Germinal center (tissue), 1 donor: ENCODE measurements at regions not wholly inside any gene's neighbourhood (a gene's known extent, or its start where the extent isn't known, plus 50 kb on each side); places are given as distances from the start of the nearest gene placed in this dataset.

Experiments
- DNase-seq: peaks from one replicate; pipeline ENCODE4 v3.0.0; 2012; ENCODE audit warnings: mixed read lengths, low spot score

DNA sequence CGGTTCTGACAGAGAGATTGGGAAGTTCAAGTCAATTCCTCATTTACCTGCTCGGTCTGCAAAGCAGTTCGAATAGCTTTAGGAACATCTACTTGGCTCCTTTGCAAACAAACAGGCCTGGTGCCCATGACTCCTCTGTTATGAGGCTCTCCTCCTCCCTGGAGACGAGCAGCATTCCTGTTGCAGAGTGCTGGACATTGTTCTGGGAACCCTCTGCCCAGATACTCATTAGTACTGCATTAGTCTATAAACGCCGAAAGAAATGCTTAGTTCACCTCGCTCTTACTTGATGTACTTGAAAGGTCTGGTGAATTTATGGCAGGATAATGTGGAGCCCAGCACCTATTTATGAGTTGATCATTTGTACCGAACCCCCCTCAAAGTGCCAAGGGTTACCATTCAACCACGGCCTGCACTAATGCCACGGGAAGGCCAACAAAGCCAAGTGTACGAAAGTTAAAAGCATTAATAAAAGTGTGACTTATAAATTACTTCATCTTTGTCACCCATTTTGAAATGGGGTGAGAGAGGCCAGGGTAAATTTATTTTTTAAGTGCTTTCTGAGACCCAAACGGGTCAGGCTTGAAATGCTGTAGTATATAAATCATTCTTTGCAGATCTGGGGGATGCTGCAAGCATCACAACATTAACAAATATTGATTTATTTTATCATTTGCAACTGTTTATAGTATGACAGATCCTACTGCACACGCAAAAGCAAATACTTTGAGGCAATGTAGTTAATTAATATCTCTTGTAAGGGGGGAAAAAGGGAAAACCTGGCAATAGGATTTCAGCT, 478.9 kb upstream of the PSMD7 start:
- no peak for DNase-seq

DNA sequence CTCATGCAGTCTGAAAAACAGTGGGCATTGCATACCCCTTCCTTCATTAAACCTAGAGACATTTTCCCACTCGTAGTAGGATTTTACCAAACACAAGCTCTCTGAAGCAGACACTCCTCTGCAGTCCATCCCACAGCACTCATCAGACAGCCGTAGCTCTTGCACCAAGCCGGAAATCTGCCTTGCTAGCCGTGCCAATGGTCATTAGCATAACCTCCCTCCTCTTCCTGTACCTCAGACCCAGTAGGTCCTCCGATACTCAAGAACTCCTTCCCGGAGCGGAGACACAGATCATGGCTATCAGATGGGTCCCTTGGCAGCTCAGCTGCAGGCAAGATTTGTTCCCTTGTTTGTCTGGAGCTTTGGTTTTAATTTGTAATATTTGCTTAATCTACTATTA, 483.1 kb upstream of the PSMD7 start:
- DNase-seq: no peak

DNA sequence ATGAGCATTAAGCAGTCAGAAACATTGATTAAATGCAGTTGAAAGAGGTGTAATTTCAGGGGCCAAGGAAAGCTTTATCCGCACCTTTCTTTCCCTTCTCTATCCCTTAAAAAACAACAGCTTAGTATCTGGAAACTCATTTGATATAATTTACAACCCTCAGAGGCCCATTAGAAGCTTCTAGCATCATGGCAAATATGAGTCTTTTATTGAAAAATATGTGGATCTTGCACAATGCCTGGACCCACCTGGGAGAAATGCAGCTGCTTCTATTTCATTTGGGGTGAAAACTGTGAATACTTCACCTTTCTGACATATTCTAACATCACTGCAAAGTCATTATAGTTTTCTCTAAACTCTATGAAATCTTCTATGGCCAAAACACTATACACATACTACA, 492.2 kb upstream of the PSMD7 start:
- DNase-seq: no peak

DNA sequence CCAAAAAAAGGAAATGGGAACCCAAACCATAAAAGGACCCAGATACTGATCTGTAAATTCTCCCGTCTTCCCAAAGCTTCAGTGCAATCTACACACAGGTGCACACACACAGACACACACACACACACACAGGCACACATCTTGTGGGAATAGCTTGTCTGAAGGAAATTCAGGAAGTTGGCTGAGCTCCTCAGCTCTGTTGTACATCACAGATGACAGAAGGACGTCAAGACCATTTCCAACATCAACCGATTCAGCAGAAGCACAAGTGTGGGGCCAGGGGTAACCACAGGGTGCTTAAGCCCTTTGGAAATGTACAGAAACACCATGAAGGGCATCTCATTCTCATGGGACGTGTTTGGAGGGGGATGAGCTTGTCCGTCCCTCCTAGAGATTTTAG, 498.1 kb upstream of the PSMD7 start:
- no peak for DNase-seq

DNA sequence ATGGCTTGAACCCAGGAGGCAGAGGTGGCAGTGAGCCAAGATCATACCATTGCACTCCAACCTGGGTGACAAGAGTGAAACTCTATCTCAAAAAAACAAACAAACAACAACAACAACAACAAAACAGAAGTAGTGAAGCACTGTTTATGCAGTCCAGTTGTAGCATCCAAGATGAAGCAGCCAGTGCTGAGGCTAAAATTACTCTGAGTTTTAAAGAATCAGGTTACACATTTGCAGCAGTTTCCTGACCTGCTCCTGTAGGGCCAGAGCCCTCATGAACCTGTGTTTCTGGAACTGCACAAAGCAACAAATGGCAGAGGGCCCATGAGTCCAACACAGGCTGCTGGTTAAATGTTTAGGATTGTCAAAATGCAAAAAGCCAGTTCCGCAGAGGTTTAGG, 499.5 kb upstream of the PSMD7 start:
- no peak for DNase-seq

DNA sequence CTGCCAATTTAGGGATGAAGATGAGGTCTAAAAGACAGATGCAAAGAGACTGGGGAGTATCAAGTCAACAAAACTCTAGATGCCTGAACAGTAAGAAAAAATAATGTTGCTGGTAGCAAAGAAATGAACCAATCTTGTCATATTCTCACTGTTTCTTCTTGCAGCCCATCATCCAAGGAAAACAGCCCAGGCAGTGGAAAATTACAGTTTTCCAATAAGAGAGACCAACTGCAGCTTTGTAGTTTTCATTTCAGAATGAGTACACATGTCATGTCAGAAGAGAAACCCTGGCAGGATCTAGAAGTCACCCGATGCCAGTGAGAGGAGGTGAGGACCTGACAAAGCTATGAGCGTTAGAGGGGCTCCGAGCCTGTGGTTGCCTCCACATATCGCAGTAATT, 500.4 kb upstream of the PSMD7 start:
- DNase-seq: no peak

DNA sequence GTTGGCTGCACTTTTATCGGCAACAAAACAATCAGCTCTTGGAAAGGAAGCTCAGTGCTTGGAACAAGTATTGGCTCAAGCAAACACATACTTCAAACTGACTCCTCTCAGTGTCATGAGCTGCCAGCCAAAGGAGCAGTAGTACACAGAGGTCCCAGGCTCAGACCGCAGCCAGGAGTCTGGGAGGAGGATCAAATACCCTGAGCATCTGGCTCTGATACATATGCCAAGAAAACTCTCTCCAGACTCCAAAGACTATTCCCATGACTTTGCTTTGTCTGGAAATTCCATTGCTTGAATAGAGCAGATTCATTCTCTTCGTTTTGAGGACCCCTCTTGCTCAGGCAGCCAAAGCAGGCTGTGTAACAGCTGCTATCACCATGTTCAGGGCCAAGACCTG, 501.6 kb upstream of the PSMD7 start:
- no peak for DNase-seq

DNA sequence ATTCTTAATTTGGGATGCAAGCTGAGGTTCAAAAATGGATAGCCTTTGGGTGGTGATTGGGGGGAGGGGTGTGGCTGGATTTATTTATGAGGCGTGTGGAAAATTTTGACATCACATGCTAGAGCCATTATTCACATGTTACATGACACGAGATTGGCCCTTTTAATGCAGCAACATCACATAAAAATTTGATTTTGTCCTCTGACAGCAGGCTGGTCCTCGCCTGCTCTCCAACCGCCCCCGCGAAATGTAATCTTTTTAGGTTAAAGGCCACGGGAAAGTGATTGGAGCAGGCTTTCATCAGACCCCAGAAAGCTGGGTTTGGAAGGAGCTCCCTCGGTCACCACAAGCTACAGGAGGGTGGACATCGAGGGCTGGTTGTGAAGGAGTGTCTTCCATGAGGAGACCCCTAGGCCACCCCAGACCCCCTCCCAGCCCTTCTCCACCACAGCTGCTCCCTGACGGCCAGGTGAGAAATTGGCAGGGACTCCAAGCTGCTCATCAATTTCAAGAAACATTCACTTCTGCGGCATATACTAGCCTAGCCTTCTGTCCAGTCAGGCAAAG, 502.7 kb upstream of the PSMD7 start:
- no peak for DNase-seq

DNA sequence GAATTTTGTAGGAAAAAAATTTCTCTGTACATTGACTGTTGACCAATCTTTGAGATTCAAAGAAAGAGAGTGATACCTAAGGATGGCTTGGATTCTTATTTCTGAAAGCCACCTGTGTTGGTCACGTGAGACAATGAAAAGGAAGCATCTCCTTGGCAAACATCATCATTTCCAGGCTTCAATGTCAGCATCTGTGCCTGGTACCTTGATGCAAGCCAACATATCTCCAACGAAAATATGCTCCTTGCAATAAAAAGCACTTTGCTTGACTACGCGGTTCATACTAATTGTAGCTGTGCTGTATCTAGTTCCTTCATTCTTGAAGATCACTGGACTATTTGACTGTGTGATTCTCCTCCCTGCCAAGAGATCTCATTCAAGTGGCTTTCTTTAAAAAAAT, 503.4 kb upstream of the PSMD7 start:
- no peak for DNase-seq

DNA sequence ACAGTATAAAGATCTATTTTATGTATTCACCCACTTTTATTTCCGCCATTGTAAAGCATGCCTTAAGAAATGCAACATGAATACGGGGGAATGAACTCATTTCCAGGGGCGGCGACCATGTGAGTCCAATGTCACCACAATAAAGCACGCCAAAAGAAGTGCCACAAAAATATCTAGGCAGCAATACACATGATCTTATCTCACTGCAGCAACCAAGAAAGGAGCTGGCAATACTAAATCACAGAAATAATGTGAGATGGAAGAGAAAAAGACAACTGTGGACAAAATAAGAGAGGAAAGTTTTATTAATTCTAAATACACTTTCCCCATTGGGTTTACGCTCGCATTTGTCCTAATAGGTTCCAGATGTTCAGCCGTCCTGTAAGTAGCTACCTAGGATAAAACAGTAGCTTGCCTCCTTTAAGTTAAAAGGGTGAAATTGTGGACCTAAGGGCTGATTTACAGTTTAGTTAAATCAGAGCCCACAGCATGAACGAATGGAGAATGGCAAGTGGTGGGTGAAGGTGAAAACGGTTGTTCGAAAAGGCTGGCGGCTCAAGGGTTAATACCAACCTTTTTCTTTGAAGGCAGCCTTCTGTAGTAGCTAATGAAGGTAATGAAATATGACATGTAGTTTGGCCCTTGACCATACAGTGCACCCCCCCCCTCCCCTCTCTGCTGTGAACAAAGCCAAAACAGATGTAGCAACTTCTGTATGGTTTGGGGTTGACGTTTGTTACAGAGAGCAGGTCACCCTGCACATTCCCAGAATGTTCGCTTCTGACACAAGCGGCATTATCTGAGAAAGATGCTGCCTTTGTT, 504.2 kb upstream of the PSMD7 start:
- DNase-seq: no peak

DNA sequence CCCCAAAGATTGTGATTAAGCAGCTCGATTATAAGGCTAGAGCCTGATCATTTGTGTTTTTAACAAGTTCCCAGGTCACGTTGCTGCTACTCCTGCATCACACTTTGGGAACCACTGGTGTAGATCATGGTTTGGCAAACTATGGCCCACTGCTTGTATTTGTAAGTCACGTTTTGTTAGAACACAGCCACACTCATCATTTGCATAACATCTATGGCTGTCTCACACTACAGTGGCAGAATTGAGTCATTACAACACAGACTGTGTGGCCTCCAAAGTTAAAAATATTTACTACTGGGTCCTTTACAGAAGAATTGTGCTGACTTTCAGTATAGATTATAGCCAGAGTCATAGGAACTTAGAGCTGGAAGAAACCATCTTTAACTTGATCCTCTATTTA, 515.3 kb upstream of the PSMD7 start:
- no peak for DNase-seq

DNA sequence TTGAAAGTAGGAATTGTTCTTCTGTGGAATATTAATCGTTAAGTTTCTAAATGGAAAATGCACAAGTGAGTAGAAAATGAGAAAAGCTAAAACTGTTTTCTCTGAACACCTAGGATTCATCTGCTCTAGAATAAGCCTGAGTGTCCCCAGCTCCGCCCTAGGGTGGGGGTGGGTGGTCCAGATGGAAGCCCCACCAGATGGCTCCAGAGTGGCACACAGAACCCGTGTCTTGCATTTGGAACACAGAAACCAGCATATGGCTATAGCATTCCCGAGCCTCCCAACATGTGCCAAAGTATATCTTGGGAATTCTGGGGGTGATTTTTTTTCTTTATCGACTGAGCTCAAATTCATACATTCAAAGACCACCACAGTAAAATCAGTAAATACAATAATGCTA, 517.7 kb upstream of the PSMD7 start:
- DNase-seq: no peak

DNA sequence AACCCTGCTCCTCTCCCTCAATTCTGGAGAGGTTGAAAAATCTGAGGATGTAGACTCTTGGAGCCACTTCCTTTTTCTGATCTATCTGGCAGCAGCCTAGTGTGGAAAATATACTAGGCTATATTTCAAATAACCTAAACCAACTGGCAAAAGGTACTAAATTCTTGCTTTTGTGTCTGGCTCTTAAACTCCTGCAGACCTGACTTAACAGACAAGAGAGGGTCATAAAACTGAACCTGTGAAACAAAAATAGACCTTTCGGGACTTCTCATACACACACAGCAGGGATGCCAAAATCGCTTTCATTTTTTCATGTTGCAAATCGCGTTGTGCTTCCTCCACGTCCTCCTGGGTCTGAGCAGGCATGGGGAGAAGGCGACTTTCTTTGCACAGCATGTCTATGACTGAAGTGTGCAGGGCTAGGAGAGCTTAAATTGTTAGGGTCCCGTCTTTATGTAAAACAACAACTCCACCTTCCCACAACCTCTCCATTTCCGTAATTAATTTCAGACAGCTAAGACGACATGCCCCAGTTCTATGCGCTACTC, 520.7 kb upstream of the PSMD7 start:
- no peak for DNase-seq

DNA sequence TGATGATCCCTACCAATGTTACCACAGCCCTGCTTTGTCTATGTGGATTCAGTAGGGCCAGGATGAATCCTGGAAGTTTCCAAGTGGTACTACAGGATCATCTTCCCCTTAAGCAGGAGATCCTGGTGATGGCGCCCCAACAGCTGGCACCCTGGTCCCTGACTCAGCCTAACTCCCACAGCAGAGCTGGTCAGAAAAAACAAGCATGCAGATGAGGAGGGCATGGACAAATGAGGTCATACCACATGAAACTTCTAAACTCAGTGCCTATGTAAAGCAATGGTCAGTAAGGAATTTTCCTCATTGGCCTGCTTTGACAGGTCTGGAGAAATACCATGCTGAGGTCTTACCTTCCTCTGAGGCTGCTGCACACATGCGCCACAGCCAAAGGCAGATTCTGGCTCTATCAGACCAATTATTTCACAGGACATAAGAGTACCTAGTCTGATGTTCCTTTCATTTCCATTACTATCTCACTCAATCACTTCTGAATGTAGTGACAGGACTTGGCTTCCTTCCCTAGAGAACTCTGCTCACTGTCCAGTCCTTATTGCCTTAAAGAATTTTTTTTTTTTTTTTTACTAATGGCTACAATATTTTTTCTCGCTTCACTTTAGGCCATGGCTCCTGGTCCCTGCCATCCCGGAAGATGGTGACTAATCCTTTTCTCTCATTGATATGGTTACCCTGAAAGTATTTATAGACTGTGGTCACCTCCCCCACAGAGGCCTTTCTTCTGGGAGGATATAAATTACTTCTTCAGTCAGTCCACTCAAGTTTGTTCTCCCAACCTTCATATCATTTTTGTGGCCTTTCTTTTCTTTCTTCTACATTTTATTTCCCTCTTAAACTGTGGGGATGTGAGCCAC, 525.2 kb upstream of the PSMD7 start:
- DNase-seq: no peak

DNA sequence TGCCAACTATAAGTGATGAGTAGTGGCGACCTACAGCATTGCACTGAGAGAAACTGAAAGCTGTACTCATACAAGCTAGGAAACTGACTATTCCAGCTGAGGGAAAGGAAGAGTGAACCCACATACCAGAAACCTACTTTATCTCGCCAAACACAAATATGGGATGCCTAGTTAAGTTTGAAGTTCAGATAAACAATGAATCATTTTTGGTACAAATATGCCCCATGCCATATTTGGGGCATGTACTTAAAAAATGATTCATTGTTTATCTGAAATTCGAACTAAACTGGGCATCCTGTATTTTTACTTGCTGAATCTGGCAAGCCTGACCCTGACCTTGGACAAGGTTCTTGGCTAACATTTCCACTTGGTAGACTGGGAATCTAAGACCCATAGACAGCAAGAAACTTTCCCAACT, 527.8 kb upstream of the PSMD7 start:
- DNase-seq: no peak

DNA sequence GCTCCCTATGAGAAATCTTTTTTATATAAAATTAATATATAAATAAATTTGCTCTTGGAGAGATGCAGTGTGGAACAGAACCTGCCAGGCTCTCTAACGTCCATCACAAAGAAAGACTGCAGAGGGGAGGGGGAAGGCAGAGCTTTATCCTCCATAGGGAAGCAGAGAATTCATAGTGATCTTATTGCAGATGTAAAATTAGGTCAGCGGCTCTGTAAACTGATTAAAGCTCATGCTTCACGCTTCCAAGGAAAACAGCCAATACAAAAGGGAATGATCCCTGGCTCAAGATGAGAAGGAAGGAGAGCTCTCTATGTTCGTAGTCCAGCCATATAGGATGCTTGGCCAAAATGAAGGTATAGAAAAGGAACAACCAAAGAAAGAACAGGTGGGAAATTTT, 532.3 kb upstream of the PSMD7 start:
- DNase-seq: no peak

DNA sequence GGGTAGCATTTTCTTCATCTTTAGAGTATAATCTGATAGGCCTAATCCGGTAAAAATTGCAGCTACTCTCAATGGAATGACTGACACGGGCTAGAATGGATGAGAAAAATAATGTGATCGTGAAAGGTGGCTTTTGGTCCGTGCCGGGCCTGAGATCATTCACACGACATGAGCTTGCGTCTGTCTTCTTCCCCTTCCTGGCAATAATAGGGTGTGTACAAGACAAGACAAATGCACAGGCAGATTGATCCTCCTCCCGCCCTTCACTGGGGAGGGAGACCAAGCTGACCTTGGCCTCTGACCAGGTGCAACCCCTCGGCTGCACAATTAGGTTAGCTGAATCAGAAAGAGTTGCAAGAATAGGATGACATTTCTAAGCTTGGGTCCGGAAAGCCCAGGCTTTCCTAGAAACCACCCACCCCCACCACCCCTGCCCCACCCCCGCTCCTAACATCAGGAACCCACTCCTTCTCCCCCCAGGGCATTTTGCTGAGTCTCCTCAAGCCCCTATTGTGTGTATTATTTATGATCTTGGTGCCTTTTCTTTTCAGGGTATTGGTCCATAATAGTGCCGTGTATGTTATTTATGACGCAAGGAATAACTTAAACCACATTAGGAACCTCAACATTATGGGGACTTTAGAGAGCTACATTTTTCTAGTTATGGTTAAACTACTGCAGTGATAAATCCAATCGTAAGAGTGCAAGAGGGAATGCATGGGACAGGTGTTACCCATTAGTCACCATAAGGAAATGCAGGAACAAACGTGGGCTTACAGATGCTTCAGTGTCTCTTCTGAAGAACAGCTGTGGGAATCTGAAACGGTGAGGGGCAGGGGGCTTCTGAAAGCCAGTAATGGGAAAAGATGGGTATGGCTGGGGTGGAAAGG, 540.1 kb upstream of the PSMD7 start:
- DNase-seq: no peak

DNA sequence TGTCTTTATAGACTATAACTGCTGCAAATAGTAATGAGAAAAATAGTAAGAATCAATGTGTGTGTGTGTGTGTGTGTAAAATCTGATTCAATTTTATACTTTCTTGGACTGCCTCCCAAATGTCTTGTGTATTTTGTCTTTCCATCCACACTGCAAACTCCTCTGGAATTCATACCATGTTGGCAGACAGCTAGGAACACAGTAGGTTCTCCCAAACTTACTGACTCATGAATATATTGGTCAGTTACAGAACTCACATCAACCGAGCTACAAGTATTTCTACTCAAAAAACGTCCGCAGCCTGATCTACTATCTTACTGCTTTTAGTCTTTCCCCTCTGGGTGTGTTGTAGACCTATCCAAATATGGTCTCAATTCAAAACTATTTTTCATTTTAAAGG, 542.7 kb upstream of the PSMD7 start:
- no peak for DNase-seq

DNA sequence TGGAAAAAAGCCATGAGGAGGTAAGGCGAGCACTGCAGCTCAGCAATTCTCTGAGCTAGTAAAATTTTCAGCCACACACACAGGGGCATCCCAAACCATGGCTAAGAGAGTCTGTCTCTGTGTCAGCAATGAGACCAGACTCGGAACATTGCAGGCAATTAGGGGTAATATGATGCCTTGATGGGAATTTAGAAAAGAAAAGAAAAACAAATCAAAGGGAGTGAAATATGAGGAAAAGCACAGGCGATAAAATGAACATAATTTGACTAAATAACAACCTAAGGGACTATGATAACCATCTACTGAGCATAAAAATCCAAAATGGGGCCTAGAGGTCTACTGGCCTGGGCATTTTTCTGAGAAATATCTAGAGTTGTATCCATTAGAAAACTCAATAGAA, 546.0 kb upstream of the PSMD7 start:
- no peak for DNase-seq

DNA sequence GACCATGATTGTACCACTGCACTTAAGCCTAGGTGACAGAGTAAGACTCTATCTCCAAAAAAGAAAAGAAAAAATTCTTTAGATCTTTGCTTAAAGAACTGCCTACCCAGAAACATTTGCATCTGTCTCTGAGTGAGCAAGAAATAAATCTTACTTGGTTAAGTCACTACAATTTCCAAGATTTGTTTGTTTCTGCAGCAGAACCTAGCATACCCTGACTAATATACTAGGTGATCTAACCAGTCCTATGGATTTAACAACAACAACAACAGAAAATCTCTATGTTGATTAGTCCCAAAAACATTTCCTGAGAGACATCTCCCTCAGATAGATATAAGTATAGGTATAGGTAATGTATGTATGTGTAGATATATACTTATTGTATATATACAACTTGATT, 549.3 kb upstream of the PSMD7 start:
- DNase-seq: no peak

DNA sequence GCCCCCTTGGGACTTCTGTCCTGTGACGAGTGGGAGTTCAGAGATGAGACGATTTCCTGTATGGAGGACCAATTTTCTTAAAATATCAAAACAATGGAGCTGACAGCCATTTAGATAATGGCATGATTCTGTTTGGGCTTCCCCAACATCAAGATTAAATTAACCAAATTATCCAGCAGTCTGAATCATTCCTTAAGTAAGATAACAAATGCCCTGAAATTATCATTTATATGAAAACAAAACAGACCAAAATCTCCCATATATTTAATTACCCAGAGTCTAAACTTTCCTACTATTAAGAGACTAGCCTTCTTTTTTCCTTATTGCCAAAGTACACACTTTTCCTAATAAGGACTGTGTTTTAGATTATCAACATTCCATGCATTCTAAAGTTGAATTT, 550.1 kb upstream of the PSMD7 start:
- no peak for DNase-seq
